ENCODE measurements at regions not wholly inside any gene's neighbourhood (a gene's known extent, or its start where the extent isn't known, plus 50 kb on each side); places are given as distances from the start of the nearest gene placed in this dataset.

DNA sequence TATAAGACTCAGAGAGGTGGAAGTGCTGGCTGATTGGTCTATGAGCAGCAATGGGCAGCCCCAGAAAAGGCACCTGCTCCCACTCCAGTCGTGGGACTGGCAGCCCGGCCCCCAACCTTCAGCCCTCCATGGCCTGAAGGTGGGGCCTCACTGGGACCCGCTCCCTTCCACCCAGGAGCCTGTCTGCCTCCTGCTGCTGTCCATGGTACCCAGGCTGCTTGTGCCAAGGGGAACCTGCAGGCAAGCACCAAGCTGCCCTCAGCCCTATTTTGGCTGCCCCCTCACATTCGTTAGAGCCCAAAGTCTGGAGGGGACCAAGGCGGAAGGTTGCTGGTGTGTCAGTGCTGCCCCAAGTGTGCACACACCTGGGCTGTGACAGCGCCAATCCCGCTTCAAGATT is 2304.9 kb downstream of the PCDH9 start:
- TF ChIP-seq, protein P1, sequence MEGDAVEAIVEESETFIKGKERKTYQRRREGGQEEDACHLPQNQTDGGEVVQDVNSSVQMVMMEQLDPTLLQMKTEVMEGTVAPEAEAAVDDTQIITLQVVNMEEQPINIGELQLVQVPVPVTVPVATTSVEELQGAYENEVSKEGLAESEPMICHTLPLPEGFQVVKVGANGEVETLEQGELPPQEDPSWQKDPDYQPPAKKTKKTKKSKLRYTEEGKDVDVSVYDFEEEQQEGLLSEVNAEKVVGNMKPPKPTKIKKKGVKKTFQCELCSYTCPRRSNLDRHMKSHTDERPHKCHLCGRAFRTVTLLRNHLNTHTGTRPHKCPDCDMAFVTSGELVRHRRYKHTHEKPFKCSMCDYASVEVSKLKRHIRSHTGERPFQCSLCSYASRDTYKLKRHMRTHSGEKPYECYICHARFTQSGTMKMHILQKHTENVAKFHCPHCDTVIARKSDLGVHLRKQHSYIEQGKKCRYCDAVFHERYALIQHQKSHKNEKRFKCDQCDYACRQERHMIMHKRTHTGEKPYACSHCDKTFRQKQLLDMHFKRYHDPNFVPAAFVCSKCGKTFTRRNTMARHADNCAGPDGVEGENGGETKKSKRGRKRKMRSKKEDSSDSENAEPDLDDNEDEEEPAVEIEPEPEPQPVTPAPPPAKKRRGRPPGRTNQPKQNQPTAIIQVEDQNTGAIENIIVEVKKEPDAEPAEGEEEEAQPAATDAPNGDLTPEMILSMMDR (IDR thresholded peaks at IDR 0.05) = no peak

DNA sequence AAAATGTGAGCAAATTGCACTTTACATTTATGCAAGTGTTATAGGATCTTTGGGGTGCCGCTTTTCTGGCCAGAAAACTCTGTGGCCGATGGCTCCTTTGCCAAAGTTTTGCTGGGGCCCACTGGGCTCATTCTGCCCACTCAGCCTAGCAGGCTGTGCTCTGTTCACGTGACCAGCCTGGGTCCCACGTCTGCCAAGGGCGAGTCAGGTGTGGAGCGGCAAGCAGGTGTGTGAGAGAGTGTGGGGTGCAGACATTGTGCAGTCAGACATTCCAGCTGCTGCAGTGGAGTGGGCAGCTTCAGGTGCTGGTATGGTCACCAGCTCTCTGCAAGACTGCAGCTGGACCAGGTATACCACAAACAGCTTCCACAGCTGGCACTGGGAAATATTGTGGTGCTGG is 2305.7 kb downstream of the PCDH9 start:
- Histone ChIP-seq H3K9me3 (no peaks in the 10 kb centered on the region), H3K4me3 (no peak overlapping the region), H3K4me1 (no peaks in the 10 kb centered on the region), H3K36me3 (no peaks in the 10 kb centered on the region), H3K27me3 (no peaks in the 10 kb centered on the region), H3K27ac (no peak overlapping the region)
- no peak for DNase-seq (ENCODE audit: low spot score)
- TF ChIP-seq, protein P1 (IDR thresholded peaks at IDR 0.05) = no peak

More for the DNA sequence above, 2304.9 kb downstream of the PCDH9 start:
- H3K4me3 ChIP-seq = no peak overlapping the region
- no peaks in the 10 kb centered on the region for H3K27me3 ChIP-seq
- no peaks in the 10 kb centered on the region for H3K4me1 ChIP-seq
- DNase-seq (ENCODE audit: low spot score) = no peak
- no peaks in the 10 kb centered on the region for H3K36me3 ChIP-seq
- no peaks in the 10 kb centered on the region for H3K9me3 ChIP-seq
- no peak overlapping the region for H3K27ac ChIP-seq

- H3K9me3 ChIP-seq = peaks cover 4 to 11% of the 10 kb centered on the region in 2 donors
- TF ChIP-seq, protein P1 (IDR thresholded peaks at IDR 0.05) = no peak
- no peak overlapping the region for H3K4me3 ChIP-seq
These were observed 2312.6 kb downstream of the PCDH9 start for GRCh38 chr13:64917566-64917965.

GRCh38 chr13:64912141-64912540 is 2318.0 kb downstream of the PCDH9 start:
- Histone ChIP-seq H3K27ac (no peak overlapping the region), H3K4me1 (no peaks in the 10 kb centered on the region), H3K27me3 (no peaks in the 10 kb centered on the region), H3K36me3 (no peaks in the 10 kb centered on the region), H3K4me3 (no peak overlapping the region), H3K9me3 (peaks cover 4 to 11% of the 10 kb centered on the region in 2 donors)
- TF ChIP-seq, protein P1 (IDR thresholded peaks at IDR 0.05) = no peak
- DNase-seq (ENCODE audit: low spot score) = no peak

More at GRCh38 chr13:64917566-64917965, 2312.6 kb downstream of the PCDH9 start:
- no peak overlapping the region for H3K27ac ChIP-seq
- no peaks in the 10 kb centered on the region for H3K27me3 ChIP-seq
- DNase-seq (ENCODE audit: low spot score) = no peak
- no peaks in the 10 kb centered on the region for H3K4me1 ChIP-seq
- no peaks in the 10 kb centered on the region for H3K36me3 ChIP-seq

DNA sequence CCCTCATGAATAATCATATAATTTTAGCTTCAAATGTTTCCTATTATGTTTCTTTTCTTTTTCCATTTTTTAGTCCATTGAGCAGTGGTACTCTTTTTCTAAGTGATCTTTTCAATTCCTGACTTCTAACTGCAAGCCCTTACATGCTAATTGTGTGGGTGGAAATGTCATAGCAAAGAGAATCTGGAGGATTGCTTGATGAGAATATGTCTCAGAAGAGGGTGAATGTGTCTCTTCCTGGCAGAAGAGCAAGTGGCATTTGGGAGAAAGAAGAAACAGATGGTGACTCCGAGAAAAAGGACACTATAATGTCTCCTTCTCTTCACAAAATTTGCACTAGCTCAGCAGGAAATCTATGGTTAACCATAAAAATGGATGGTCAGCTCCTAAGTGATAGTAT is 2320.0 kb downstream of the PCDH9 start:
- Histone ChIP-seq H3K36me3 (no peaks in the 10 kb centered on the region), H3K4me3 (no peak overlapping the region), H3K4me1 (no peaks in the 10 kb centered on the region), H3K9me3 (peaks cover 4 to 11% of the 10 kb centered on the region in 2 donors), H3K27me3 (no peaks in the 10 kb centered on the region), H3K27ac (no peak overlapping the region)
- TF ChIP-seq, protein P1 (IDR thresholded peaks at IDR 0.05) = no peak
- no peak for DNase-seq (ENCODE audit: low spot score)

- no peaks in the 10 kb centered on the region for H3K36me3 ChIP-seq
- no peaks in the 10 kb centered on the region for H3K27me3 ChIP-seq
- no peak for DNase-seq (ENCODE audit: low spot score)
- no peak overlapping the region for H3K4me3 ChIP-seq
- peaks cover 4 to 11% of the 10 kb centered on the region in 2 donors for H3K9me3 ChIP-seq
- TF ChIP-seq, protein P1 (IDR thresholded peaks at IDR 0.05) = no peak
- no peaks in the 10 kb centered on the region for H3K4me1 ChIP-seq
- H3K27ac ChIP-seq = no peak overlapping the region
These were observed 2321.0 kb downstream of the PCDH9 start for GRCh38 chr13:64909184-64909583.
